UCSD-AML1 (cell line): ENCODE measurements at regions not wholly inside any gene's neighbourhood (a gene's known extent, or its start where the extent isn't known, plus 50 kb on each side); places are given as distances from the start of the nearest gene placed in this dataset.

Source experiments
- DNase-seq: peaks from one replicate; lab custom pipeline; 2025; ENCODE audit not compliant: unreplicated experiment; lab: John Stamatoyannopoulos, UW

DNA sequence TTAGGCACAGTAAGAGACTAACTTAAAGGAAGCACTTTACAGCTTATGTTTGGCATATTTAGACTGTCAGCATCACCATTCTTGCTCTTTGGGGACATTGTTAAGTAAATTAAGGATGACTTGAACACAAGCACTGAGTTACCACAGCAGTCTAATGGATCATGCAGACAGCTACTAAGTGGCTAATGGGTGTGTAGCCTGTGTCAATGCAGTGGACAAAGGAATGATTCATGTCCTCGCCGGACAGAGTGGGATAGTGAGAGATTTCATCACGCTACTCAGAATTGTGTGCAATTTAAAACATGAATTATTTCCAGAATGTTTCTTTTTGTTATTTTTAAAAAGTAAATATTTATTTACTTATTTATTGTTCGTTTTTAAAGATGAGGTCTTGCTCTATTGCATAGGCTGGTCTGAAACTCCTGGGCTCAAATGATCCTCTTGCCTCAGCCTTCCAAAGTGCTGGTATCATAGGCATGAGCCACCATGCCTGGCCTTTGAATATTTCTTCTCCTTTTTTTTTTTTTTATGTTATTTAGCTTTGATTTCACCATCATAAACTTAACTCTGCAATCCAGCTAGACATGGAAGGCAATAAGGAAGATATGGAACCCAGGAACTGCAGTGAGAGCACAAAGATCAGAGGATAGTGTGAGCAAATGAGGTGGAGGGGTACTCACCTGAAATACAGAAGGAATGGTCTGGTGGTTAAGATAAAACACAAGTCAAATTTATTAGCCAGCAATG is 53.0 kb upstream of the KLF4 start:
- no peak for DNase-seq

DNA sequence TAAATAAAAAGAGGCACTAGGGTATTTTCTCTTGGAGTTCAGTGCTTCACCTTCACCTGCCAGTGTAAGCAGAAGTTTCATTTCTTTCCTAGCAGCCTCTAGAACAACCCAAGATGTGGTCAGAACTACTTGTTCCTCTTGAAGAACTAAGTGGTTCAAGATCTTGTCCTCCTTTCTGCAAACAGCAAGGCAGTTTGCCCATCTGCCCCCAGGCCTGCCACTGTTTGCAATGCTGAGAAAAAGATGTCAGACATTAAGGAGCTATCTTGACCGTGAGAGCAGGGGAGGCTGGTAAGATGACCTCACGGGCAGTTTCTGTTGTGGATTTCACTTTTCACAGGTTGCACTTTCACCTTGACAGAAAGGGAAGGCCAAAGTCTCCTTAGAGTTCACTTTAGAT is 52.0 kb upstream of the KLF4 start:
- DNase-seq, result no peak

DNA sequence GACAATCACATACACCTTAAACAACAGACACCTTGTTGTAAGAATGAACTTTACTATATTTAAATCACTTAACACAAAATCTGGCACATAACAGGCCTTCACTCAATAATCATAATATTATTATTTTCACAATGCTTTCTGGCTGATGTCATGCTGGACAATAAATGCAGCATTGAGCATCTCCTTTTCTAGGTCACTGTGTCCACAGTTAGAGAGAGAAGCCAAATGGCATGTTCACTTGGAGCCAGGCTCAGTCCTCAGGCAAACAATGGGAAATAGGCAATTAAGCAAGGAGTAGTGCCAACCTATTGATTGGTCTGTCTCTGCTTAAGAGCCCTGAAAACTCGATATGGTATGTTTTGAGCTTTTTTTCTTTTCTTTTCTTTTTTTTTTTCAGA is 50.6 kb upstream of the KLF4 start:
- DNase-seq, result no peak

DNA sequence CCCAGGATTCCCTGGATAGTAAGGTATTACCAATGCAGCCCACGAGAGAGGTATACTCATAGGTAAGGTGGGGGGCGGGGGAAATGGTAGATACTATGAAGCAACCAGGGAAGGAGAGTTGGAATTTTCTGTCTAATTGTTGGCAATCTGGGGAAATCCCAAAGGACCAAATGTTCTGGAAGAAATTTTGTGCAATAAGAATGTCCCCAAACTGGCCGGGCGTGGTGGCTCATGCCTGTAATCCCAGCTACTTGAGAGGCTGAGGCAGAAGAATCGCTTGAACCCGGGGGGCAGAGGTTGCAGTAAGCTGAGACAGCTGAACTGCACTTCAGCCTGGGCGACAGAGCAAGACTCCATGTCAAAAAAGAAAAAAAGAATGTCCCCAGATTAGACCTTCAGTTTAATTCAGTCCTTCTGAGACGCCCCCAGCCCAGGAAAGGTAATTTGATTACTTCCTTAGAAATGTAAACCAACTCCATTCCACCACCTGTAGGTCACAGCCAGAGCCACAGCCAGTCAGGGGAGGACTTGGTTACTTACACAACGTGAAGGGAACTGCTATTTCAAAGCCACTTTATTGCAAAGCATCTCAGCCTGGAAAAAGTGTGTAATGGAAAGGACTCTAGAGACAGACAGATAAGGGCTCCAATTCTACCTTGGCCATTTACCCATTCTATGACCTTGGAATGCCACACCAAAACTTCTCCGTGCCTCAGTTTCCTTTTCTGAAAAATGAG is 50.0 kb upstream of the KLF4 start:
- no peak for DNase-seq
